ENCODE measurements at regions not wholly inside any gene's neighbourhood (a gene's known extent, or its start where the extent isn't known, plus 50 kb on each side); places are given as distances from the start of the nearest gene placed in this dataset.

- no peak for TF ChIP-seq CTCF (IDR thresholded peaks at IDR 0.05)
- TF ChIP-seq POLR2A (IDR thresholded peaks at IDR 0.05) = no peak
- no peak for TF ChIP-seq POLR2AphosphoS5 (IDR thresholded peaks at IDR 0.05)
Measured at GRCh38 chr15:60096157-60096556, 92.0 kb downstream of the FOXB1 start.

Measured in breast epithelium (tissue), 3 donors.